ENCODE measurements at regions not wholly inside any gene's neighbourhood (a gene's known extent, or its start where the extent isn't known, plus 50 kb on each side); places are given as distances from the start of the nearest gene placed in this dataset.

GRCh38 chr17:36812762-36813161 is 124.5 kb upstream of the LHX1 start:
- TF ChIP-seq CTCF (IDR thresholded peaks at IDR 0.05) (no peak), ZFX (IDR thresholded peaks at IDR 0.05; ENCODE audit: borderline replicate concordance) (no peak)
